Activated T-cell treated with anti-CD3 and anti-CD28 coated beads, Interleukin-2, amount 50 U/mL, for 72 hours (primary cell): ENCODE measurements at regions not wholly inside any gene's neighbourhood (a gene's known extent, or its start where the extent isn't known, plus 50 kb on each side); places are given as distances from the start of the nearest gene placed in this dataset.

Experiments
- ATAC-seq, 2 donors: fragments of 150-1000 bp; cut with Tn5 transposase; replicated peaks in 1 of 2; 2 replicates each; pipeline ENCODE4 v1.10.0; 2021; ENCODE audit warnings: moderate library complexity in 2 of 2, mild to moderate bottlenecking in 1 of 2
- DNase-seq, 2 donors: peaks; one replicate each; pipeline ENCODE4 v3.0.0; 2021 to 2022; ENCODE audit warnings: mixed read lengths in 1 of 2
- H3K27ac Mint-ChIP-seq: one replicate; pipeline ENCODE4 v1.8.0; 2022; ENCODE audit warnings: mild to moderate bottlenecking, moderate library complexity, mixed read lengths
- H3K27me3 Mint-ChIP-seq: one replicate; pipeline ENCODE4 v1.8.0; 2022; ENCODE audit warnings: low read depth, mixed read lengths
- H3K36me3 Mint-ChIP-seq, 2 donors: one replicate each; pipeline ENCODE4 v1.8.0; 2022; ENCODE audit warnings: mixed read lengths in 2 of 2, mild to moderate bottlenecking in 1 of 2; ENCODE audit not compliant: insufficient read depth in 2 of 2
- H3K4me1 Mint-ChIP-seq: one replicate; pipeline ENCODE4 v1.8.0; 2022; ENCODE audit warnings: low read depth, mixed read lengths
- H3K4me3 Mint-ChIP-seq, 2 donors: one replicate each; pipeline ENCODE4 v1.8.0; 2022; ENCODE audit warnings: mild to moderate bottlenecking in 2 of 2, mixed read lengths in 2 of 2, moderate library complexity in 2 of 2
- H3K9me3 Mint-ChIP-seq, 2 donors: one replicate each; pipeline ENCODE4 v1.8.0; 2022; ENCODE audit warnings: mixed read lengths in 2 of 2

DNA sequence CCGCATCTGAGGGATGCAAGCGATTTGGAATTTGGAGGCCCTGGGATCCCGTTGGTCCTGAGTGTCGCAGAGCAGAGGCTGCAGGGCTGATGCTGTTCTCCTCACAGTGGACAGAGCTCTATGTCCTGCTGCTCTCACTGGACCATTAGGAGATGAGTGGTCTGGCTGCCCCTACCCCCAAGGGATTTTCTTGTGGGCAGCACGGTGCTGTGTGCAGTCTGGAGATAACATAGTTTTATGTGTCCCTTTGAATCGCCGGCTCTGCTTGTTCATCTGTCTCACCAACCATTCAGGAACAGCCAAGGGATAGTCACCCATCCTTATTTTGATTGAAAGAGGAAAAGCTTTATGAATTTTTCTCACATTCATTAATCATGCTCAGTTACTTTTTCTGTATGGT lies 49.9 kb downstream of the CHRM3 start:
- Mint-ChIP-seq H3K4me3 (no peak overlapping the region), H3K9me3 (no peaks in the 10 kb centered on the region), H3K27me3 (no peaks in the 10 kb centered on the region), H3K36me3 (no peaks in the 10 kb centered on the region), H3K27ac (no peak overlapping the region), H3K4me1 (no peaks in the 10 kb centered on the region)
- no peak for DNase-seq
- no peak for ATAC-seq

GRCh38 chr1:239437822-239438221 lies 51.5 kb downstream of the CHRM3 start:
- Mint-ChIP-seq H3K9me3 (no peaks in the 10 kb centered on the region), H3K27me3 (no peaks in the 10 kb centered on the region), H3K27ac (no peak overlapping the region)

GRCh38 chr1:239438891-239439290 lies 52.5 kb downstream of the CHRM3 start:
- no peak overlapping the region for H3K27ac Mint-ChIP-seq
- H3K36me3 Mint-ChIP-seq: no peaks in the 10 kb centered on the region
- no peaks in the 10 kb centered on the region for H3K9me3 Mint-ChIP-seq
- ATAC-seq (no peak), DNase-seq (no peak)
- no peak overlapping the region for H3K4me3 Mint-ChIP-seq
- H3K4me1 Mint-ChIP-seq: no peaks in the 10 kb centered on the region
- no peaks in the 10 kb centered on the region for H3K27me3 Mint-ChIP-seq

More at GRCh38 chr1:239437822-239438221, 51.5 kb downstream of the CHRM3 start:
- H3K4me3 Mint-ChIP-seq: no peak overlapping the region
- DNase-seq (no peak), ATAC-seq (no peak)
- H3K36me3 Mint-ChIP-seq: no peaks in the 10 kb centered on the region
- H3K4me1 Mint-ChIP-seq: no peaks in the 10 kb centered on the region

DNA sequence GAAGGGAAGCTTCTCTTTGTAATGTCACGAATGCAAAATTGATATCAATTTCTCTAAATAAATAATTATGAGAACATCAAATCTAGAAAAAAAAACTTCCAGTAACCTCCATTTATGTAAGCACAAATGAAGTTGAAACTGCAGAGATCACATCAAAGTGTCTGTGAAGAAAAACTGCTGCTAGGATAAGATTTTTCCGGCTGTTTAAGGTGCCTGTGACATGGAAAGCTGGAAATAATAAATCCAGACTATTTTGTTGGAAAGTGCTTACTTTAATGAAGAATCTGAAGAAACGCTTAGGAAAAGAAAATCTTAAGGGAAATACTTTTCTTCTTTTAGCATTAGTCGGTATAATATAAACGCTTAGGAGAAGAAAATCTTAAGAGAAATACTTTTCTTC lies 57.0 kb downstream of the CHRM3 start:
- DNase-seq (no peak), ATAC-seq (no peak)
- H3K27me3 Mint-ChIP-seq: no peaks in the 10 kb centered on the region
- no peaks in the 10 kb centered on the region for H3K36me3 Mint-ChIP-seq
- H3K4me3 Mint-ChIP-seq: no peak overlapping the region
- H3K27ac Mint-ChIP-seq: no peak overlapping the region
- H3K9me3 Mint-ChIP-seq: no peaks in the 10 kb centered on the region
- H3K4me1 Mint-ChIP-seq: no peaks in the 10 kb centered on the region

- no peak for ATAC-seq
These were observed 60.2 kb downstream of the CHRM3 start for GRCh38 chr1:239446611-239447010.

GRCh38 chr1:239448911-239449310 lies 62.5 kb downstream of the CHRM3 start:
- DNase-seq (no peak), ATAC-seq (no peak)
- Mint-ChIP-seq H3K9me3 (no peaks in the 10 kb centered on the region), H3K4me3 (no peak overlapping the region), H3K4me1 (no peaks in the 10 kb centered on the region), H3K27ac (no peak overlapping the region), H3K27me3 (no peaks in the 10 kb centered on the region), H3K36me3 (no peaks in the 10 kb centered on the region)

More at GRCh38 chr1:239446611-239447010, 60.2 kb downstream of the CHRM3 start:
- no peaks in the 10 kb centered on the region for H3K36me3 Mint-ChIP-seq
- no peaks in the 10 kb centered on the region for H3K27me3 Mint-ChIP-seq
- no peak for DNase-seq
- no peaks in the 10 kb centered on the region for H3K9me3 Mint-ChIP-seq
- H3K4me3 Mint-ChIP-seq: no peak overlapping the region
- no peaks in the 10 kb centered on the region for H3K4me1 Mint-ChIP-seq
- no peak overlapping the region for H3K27ac Mint-ChIP-seq

DNA sequence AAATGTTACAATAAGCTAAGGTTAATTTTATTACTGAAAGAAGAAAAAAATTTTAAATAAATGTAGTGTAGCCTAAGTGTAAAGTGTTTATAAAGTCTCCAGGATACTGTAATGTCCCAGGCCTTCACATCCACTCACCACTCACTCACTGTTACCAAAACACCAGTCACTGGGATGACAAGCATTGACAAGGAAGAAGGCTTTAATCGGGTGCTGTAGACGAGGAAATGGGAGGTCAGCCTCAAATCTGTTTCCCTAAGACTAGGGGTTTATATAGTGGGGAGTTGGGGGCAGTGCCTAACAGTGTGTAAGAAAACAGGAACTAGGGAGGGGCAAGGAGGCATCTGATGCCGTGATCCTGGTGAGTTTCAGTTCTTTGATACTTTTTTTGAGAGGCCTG lies 69.4 kb downstream of the CHRM3 start:
- no peak for ATAC-seq

DNA sequence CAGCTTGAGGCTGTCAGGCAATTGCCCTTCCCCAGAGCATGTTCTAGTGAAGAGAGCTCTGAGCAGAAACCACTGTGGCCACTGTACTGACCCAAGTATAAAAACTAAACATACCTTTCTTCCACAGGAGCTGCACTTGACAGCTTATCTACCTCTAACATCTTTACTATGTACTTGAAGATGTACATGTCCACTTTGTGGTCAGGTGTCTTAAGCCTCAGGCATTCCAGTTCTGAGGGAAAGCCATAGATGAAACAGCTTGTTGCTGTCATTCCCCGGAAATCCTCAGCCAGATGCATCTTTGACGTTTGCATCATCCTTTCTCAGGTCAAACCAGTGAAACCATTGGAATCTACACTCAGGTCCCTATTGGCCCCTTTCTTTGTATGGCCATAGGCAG lies 70.4 kb downstream of the CHRM3 start:
- no peak overlapping the region for H3K27ac Mint-ChIP-seq

More for the DNA sequence above, 69.4 kb downstream of the CHRM3 start:
- Mint-ChIP-seq H3K9me3 (peaks cover 0 to 2% of the 10 kb centered on the region in 2 donors), H3K36me3 (peaks cover 2 to 4% of the 10 kb centered on the region in 2 donors), H3K4me3 (no peak overlapping the region), H3K27ac (no peak overlapping the region), H3K27me3 (no peaks in the 10 kb centered on the region), H3K4me1 (peaks cover 9% of the 10 kb centered on the region)
- no peak for DNase-seq

GRCh38 chr1:239457491-239458143 lies 71.2 kb downstream of the CHRM3 start:
- H3K4me1 Mint-ChIP-seq: peaks cover 9% of the 10 kb centered on the region
- ATAC-seq: no peak

More for the DNA sequence above, 70.4 kb downstream of the CHRM3 start:
- Mint-ChIP-seq H3K4me1 (peaks cover 9% of the 10 kb centered on the region), H3K36me3 (peaks cover 2 to 4% of the 10 kb centered on the region in 2 donors), H3K9me3 (peaks cover 0 to 2% of the 10 kb centered on the region in 2 donors), H3K4me3 (no peak overlapping the region), H3K27me3 (no peaks in the 10 kb centered on the region)
- ATAC-seq (no peak), DNase-seq (no peak)

DNA sequence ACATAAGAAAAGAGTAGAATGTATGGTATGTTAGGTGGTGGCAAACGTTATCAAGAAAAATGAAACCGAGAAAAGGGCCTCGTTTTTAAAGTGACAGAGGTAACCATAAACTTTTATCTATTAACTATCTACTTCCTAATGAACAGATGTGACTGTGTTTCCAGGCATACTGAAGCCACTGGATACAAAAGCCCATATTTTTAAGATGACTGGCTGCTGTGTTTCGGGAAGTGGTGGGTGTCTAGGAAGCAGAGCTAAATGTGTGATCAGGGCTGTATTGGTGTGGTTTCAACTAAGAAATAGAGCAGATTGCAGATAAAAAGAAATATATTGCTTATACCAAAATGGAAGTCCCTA lies 71.8 kb downstream of the CHRM3 start:
- Mint-ChIP-seq H3K27ac (peak overlapping the region; percentile 25), H3K36me3 (peaks cover 2 to 4% of the 10 kb centered on the region in 2 donors), H3K9me3 (peaks cover 0 to 2% of the 10 kb centered on the region in 2 donors), H3K4me3 (peak overlapping the region; percentile 29 to 70), H3K4me1 (peaks cover 9% of the 10 kb centered on the region), H3K27me3 (no peaks in the 10 kb centered on the region)
- DNase-seq: no peak
- ATAC-seq: no peak

More at GRCh38 chr1:239457491-239458143, 71.2 kb downstream of the CHRM3 start:
- Mint-ChIP-seq H3K36me3 (peaks cover 2 to 4% of the 10 kb centered on the region in 2 donors), H3K27me3 (no peaks in the 10 kb centered on the region), H3K4me3 (peak overlapping the region; percentile 29 to 70), H3K9me3 (peaks cover 0 to 2% of the 10 kb centered on the region in 2 donors), H3K27ac (no peak overlapping the region)
- no peak for DNase-seq

DNA sequence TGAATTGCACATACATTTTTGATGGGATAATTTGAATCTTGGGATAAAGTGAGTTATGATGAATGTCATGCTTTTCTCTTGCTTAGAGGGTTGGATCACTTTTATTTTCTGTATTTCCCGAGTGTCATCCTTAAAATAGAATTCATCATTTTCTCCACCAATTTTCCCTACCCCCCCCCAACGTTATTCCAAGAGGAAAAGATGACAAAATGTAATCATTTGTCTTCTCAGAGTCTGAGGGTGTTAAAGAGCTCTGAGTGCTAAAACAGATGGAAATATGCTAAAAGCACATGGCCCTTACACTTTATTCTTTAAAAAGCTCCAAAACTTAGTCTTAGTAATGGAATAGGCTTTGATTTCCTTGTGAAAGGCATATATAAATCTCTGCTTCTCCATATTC lies 81.4 kb downstream of the CHRM3 start:
- H3K9me3 Mint-ChIP-seq: no peaks in the 10 kb centered on the region
- H3K4me1 Mint-ChIP-seq: no peaks in the 10 kb centered on the region
- H3K36me3 Mint-ChIP-seq: no peaks in the 10 kb centered on the region
- DNase-seq (no peak), ATAC-seq (no peak)
- no peaks in the 10 kb centered on the region for H3K27me3 Mint-ChIP-seq
- H3K27ac Mint-ChIP-seq: no peak overlapping the region
- no peak overlapping the region for H3K4me3 Mint-ChIP-seq

- ATAC-seq (no peak), DNase-seq (no peak)
- H3K4me3 Mint-ChIP-seq: no peak overlapping the region
- H3K27me3 Mint-ChIP-seq: no peaks in the 10 kb centered on the region
- no peaks in the 10 kb centered on the region for H3K4me1 Mint-ChIP-seq
- H3K27ac Mint-ChIP-seq: no peak overlapping the region
- H3K9me3 Mint-ChIP-seq: peaks cover 6 to 9% of the 10 kb centered on the region in 2 donors
- peaks cover 3 to 7% of the 10 kb centered on the region in 2 donors for H3K36me3 Mint-ChIP-seq
These were observed 91.7 kb downstream of the CHRM3 start for GRCh38 chr1:239478069-239478468.

DNA sequence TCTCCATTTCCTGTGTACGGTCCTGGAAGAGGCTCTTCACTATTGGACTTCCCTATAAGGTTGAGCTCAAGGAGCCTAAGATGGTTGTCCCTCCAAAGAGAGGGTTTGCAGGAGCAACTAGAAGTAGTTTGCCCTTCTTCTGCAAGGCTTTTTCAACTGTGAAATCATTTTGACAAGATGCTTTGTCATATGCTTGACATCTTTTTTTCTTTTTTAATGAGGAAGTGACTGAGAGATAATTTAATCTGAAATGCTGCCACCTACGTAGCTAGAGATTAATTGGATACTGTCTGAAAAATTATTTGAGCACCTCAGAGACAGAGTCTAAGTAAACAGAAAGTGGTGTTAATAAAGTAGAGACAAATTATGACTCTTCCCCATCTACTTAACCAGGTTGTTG lies 97.0 kb downstream of the CHRM3 start:
- Mint-ChIP-seq H3K4me3 (no peak overlapping the region), H3K36me3 (peaks cover 3 to 6% of the 10 kb centered on the region in 2 donors), H3K27ac (no peak overlapping the region), H3K9me3 (peaks cover 6 to 9% of the 10 kb centered on the region in 2 donors), H3K27me3 (no peaks in the 10 kb centered on the region), H3K4me1 (peaks cover 5% of the 10 kb centered on the region)
- ATAC-seq (no peak), DNase-seq (no peak)

- H3K9me3 Mint-ChIP-seq: no peaks in the 10 kb centered on the region
- H3K27me3 Mint-ChIP-seq: no peaks in the 10 kb centered on the region
- H3K4me3 Mint-ChIP-seq: no peak overlapping the region
- DNase-seq (no peak), ATAC-seq (no peak)
- H3K36me3 Mint-ChIP-seq: no peaks in the 10 kb centered on the region
- H3K4me1 Mint-ChIP-seq: no peaks in the 10 kb centered on the region
- H3K27ac Mint-ChIP-seq: no peak overlapping the region
These were observed 107.5 kb downstream of the CHRM3 start for GRCh38 chr1:239493811-239494414.
